HUES64 (cell line): ENCODE measurements at regions not wholly inside any gene's neighbourhood (a gene's known extent, or its start where the extent isn't known, plus 50 kb on each side); places are given as distances from the start of the nearest gene placed in this dataset.

Source experiments
- H3K27ac ChIP-seq: 2 replicates; pipeline ENCODE4 v1.7.0; 2013; ENCODE audit warnings: low read depth, low read length, inconsistent platforms
- H3K27me3 ChIP-seq: 2 replicates; pipeline ENCODE4 v1.6.1; 2013; ENCODE audit warnings: mild to moderate bottlenecking, low read length; ENCODE audit not compliant: insufficient read depth
- H3K36me3 ChIP-seq: 2 replicates; pipeline ENCODE4 v1.6.1; 2013; ENCODE audit warnings: mild to moderate bottlenecking, low read length; ENCODE audit not compliant: insufficient read depth
- H3K4me1 ChIP-seq: 2 replicates; pipeline ENCODE4 v1.6.1; 2013; ENCODE audit warnings: mild to moderate bottlenecking, low read length, moderate library complexity; ENCODE audit not compliant: insufficient read depth
- H3K4me3 ChIP-seq: 2 replicates; pipeline ENCODE4 v1.5.1; 2013; ENCODE audit warnings: mild to moderate bottlenecking, low read length, moderate library complexity
- H3K9ac ChIP-seq: 2 replicates; pipeline ENCODE4 v1.6.1; 2013; ENCODE audit warnings: mild to moderate bottlenecking, low read depth, low read length
- H3K9me3 ChIP-seq: 2 replicates; pipeline ENCODE4 v1.6.1; 2013; ENCODE audit warnings: low read depth, low read length; ENCODE audit not compliant: insufficient read depth
- WGBS: fragments of 150-250, 120-280 bp; methylation state at CpG from one replicate; pipeline ENCODE4 v1.1.7; 2013; ENCODE audit warnings: missing lambda C conversion rate; 5-methylcytosine and 5-hydroxymethylcytosine counted together

DNA sequence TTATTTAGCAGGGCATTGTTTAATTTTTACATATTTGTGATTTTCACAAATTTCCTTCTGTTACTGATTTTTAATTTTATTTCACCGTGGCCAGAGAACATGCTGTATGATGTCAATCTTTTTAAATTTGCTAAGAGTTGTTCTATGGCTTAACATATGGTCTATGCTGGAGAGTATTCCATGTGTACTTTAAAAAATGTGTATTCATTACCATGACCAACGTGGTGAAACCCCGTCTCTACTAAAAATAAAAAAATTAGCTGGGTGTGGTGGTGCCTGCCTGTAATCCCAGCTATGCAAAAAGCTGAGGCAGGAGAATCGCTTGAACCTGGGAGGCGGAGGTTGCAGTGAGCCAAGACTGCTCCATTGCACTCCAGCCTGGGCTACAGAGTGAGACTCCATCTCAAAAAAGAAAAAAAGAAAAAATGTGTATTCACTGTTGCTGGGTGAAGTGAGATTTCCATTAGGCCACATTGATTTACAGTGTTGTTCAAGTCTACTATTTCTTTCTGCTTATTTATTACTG, 258.2 kb downstream of the EDEM1 start:
- H3K36me3 ChIP-seq, result no peaks in the 10 kb centered on the region
- no peak overlapping the region for H3K27ac ChIP-seq
- no peaks in the 10 kb centered on the region for H3K27me3 ChIP-seq
- no peaks in the 10 kb centered on the region for H3K4me1 ChIP-seq
- no peak overlapping the region for H3K4me3 ChIP-seq
- 91% methylated on average over 5 of the region's 5 CpGs for WGBS
- H3K9ac ChIP-seq, result no peak overlapping the region
- no peaks in the 10 kb centered on the region; the same call in 1 of the 2 replicates for H3K9me3 ChIP-seq

DNA sequence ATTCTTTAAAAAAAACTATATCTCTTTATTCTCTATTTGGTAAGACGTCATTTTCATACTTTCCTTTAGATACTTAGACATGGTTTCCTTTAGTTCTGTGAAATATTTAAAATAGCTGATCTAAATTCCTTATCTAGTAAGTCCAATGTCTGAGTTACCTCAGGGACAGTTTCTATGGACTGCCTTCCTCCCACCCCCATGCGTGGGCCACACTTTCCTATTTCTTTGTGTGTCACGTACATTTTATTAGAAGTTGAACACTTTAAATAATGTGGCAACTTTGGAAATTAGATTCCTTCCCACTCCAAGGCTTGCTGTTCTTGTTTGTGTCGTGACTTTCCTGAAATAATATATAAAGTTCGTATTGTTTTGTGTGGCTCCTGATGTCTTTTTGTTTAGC, 260.7 kb downstream of the EDEM1 start:
- Histone ChIP-seq H3K4me3 (no peak overlapping the region), H3K36me3 (no peaks in the 10 kb centered on the region), H3K9ac (no peak overlapping the region), H3K27me3 (no peaks in the 10 kb centered on the region), H3K27ac (no peak overlapping the region), H3K9me3 (no peaks in the 10 kb centered on the region; the same call in 1 of the 2 replicates), H3K4me1 (no peaks in the 10 kb centered on the region)
- WGBS, result 97% methylated on average over 4 of the region's 5 CpGs

DNA sequence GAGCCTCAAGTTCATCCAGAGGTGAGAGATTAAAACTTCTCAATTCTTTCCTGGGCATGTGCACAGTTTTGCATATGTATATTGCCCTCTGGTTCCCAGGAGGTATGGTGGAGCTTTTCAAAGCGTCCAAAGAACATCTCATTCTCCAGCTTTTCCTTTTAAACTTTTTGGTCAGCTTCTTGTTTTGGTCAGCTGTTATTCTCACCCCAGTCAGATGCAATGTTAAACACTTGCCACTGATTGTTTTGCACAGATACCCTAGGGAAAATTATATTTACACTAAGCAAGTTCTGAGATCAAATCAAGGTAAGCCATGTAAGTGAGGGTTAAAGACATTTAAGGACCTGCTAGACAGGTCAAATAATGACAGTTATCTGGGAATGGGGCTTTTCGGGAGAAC, 261.3 kb downstream of the EDEM1 start:
- 90% methylated on average over 2 of the region's 2 CpGs for WGBS
- no peaks in the 10 kb centered on the region; the same call in 1 of the 2 replicates for H3K9me3 ChIP-seq
- H3K36me3 ChIP-seq, result no peaks in the 10 kb centered on the region
- no peak overlapping the region for H3K27ac ChIP-seq
- no peak overlapping the region for H3K4me3 ChIP-seq
- H3K9ac ChIP-seq, result no peak overlapping the region
- no peaks in the 10 kb centered on the region for H3K4me1 ChIP-seq
- no peaks in the 10 kb centered on the region for H3K27me3 ChIP-seq

DNA sequence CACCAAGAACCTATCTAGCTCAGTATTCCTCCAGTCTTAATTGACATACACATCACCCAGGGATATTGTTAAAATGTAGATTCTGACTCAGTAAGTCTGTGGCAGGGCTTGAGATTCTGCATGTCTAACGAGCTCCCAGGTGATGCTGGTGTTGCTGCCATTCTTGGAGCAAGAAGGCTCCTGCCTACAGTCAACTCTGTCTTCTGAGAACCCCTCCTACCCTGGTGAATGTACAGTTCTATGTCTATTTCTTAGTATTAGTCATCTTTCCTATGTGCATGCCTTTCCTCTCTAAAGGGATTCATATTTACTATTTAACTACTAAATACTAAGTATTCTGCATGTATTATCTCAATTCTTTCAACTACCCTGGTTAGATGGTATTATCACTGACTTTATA, 268.7 kb downstream of the EDEM1 start:
- WGBS, result 80% methylated on average over 1 of the region's 1 CpG

DNA sequence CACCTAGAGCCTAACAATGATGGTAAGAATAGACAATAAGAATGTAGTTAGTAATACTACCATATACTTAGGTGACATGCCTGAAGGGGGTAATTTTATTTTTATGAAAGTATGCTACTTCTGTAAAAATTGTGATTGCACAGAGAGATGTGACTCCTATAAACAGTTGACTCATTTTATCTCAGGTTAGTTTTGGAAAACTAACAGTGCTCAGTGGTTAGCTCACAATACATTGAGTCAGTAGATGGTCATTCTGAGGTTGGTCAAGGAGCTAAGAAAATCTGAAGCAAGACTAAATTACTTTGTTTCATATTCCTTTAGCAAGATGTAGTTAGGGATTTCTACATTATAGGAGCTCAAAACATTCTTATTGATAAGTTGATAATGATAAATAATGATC, 271.0 kb downstream of the EDEM1 start:
- Histone ChIP-seq H3K27me3 (no peaks in the 10 kb centered on the region), H3K9me3 (no peaks in the 10 kb centered on the region), H3K4me3 (no peak overlapping the region), H3K9ac (no peak overlapping the region), H3K36me3 (no peaks in the 10 kb centered on the region), H3K4me1 (peaks cover 4% of the 10 kb centered on the region; the same call in 1 of the 2 replicates), H3K27ac (no peak overlapping the region)

More for the DNA sequence above, 268.7 kb downstream of the EDEM1 start:
- H3K9me3 ChIP-seq, result no peaks in the 10 kb centered on the region
- H3K27me3 ChIP-seq, result no peaks in the 10 kb centered on the region
- no peak overlapping the region for H3K4me3 ChIP-seq
- no peak overlapping the region for H3K9ac ChIP-seq
- H3K27ac ChIP-seq, result no peak overlapping the region
- H3K4me1 ChIP-seq, result no peaks in the 10 kb centered on the region
- no peaks in the 10 kb centered on the region for H3K36me3 ChIP-seq

DNA sequence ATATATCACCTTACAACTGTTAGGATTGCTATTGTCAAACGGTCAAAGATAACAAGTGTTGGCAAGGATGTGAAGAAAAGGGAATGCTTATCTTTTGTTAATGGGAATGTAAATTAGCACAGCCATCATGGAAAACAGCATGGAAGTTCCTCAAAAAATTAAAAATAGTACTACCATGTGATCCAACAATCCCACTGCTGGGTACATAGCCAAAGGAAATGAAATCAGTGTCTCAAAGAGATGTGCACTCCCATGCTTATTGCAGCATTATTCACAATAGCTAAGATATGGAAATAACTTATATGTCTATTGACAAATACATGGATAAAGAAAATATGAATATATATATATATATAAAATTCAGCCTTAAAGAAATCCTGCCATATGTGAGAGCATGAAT, 274.6 kb downstream of the EDEM1 start:
- 78% methylated on average over 1 of the region's 1 CpG for WGBS
- Histone ChIP-seq H3K9me3 (no peaks in the 10 kb centered on the region), H3K9ac (no peak overlapping the region), H3K4me3 (no peak overlapping the region), H3K36me3 (no peaks in the 10 kb centered on the region), H3K27ac (no peak overlapping the region), H3K4me1 (peaks cover 16% of the 10 kb centered on the region), H3K27me3 (no peaks in the 10 kb centered on the region)

DNA sequence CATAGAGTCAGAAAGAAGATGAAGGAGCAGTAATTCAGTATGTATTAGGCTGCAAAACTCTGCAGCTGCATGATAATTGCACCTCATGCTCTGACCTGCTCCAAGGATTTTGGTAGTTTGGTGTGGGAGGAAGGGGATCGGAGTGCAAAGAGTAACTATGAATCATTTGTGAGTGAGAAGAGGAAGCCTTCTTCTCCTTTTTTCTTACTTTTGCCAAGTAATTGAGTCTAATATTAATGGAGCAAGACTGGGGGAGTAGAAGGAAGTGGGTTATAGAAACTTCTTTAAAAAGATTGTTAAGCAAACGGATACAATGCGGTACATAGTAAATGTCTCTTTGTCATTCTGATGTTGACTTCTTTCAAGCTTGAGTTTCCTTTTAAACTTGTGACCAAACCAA, 276.5 kb downstream of the EDEM1 start:
- no peaks in the 10 kb centered on the region for H3K36me3 ChIP-seq
- H3K9me3 ChIP-seq, result no peaks in the 10 kb centered on the region
- no peaks in the 10 kb centered on the region for H3K27me3 ChIP-seq
- WGBS, result 81% methylated on average over 3 of the region's 3 CpGs
- peaks cover 16% of the 10 kb centered on the region for H3K4me1 ChIP-seq
- no peak overlapping the region for H3K4me3 ChIP-seq
- no peak overlapping the region for H3K9ac ChIP-seq
- no peak overlapping the region for H3K27ac ChIP-seq

DNA sequence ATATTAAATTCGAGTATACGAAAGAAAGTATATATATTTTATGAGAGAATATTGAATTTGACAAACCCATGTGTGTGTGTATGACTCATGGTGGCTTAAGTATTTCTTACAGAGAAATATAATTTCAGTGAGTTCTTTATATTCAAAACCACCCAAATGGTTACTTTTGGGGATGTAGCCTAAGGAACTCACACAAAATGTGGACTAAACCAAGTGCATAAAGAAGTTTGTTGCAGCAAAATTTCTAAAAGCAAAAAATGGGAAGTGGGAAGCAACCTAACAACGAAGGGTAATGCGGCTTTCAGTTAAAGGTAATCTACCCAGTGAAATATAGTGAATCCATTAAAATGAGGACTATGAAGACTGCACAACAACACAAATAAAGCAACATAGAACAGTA, 277.1 kb downstream of the EDEM1 start:
- 100% methylated on average over 4 of the region's 4 CpGs for WGBS
- H3K9me3 ChIP-seq, result no peaks in the 10 kb centered on the region
- no peaks in the 10 kb centered on the region for H3K36me3 ChIP-seq
- H3K9ac ChIP-seq, result no peak overlapping the region
- no peaks in the 10 kb centered on the region for H3K27me3 ChIP-seq
- no peak overlapping the region for H3K27ac ChIP-seq
- H3K4me3 ChIP-seq, result no peak overlapping the region
- H3K4me1 ChIP-seq, result peaks cover 16% of the 10 kb centered on the region

DNA sequence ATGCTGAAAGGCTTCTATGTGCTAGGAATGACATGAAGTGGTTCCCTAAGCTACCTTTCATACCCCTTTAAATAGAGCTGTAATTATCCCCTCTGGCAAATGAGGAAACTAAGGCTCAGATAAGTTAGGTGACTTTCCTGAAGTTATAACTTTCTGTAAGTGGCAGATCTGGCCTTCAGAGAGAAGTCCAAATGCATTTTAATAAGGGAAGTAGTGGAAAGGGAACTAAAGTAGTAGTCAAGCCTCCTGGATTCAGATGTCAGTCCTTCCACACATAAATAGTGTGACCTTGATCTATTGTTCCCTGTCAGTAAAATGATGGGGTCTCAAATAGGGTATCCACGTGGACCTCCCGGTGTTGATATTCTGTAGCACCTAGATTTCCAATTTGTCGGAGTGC, 277.7 kb downstream of the EDEM1 start:
- peaks cover 16% of the 10 kb centered on the region for H3K4me1 ChIP-seq
- no peak overlapping the region for H3K27ac ChIP-seq
- no peaks in the 10 kb centered on the region for H3K27me3 ChIP-seq
- H3K9me3 ChIP-seq, result no peaks in the 10 kb centered on the region
- WGBS, result 97% methylated on average over 3 of the region's 3 CpGs
- H3K4me3 ChIP-seq, result no peak overlapping the region
- H3K9ac ChIP-seq, result no peak overlapping the region
- H3K36me3 ChIP-seq, result no peaks in the 10 kb centered on the region

DNA sequence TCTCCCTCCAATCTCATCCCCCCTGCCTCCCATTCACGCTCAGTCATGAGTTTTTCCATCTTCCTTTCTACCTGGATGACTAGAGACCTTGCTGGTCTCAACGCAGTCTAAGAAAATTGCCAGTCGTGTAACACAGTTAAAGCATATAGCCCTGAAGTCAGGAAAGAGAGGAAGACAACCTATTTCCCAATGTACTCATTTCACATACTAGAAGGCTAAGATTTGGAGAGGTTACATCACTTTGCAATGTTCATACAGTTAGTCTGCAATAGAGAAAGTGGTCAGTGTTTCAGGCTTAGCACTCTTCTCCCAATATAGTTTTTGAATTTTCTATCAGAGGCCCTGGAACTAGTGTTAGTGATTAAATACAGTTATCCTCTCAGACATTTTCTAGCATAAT, 278.6 kb downstream of the EDEM1 start:
- Histone ChIP-seq H3K4me1 (peaks cover 16% of the 10 kb centered on the region), H3K27me3 (no peaks in the 10 kb centered on the region), H3K4me3 (no peak overlapping the region), H3K36me3 (no peaks in the 10 kb centered on the region), H3K9me3 (no peaks in the 10 kb centered on the region), H3K9ac (no peak overlapping the region), H3K27ac (no peak overlapping the region)
- WGBS, result 95% methylated on average over 3 of the region's 3 CpGs

DNA sequence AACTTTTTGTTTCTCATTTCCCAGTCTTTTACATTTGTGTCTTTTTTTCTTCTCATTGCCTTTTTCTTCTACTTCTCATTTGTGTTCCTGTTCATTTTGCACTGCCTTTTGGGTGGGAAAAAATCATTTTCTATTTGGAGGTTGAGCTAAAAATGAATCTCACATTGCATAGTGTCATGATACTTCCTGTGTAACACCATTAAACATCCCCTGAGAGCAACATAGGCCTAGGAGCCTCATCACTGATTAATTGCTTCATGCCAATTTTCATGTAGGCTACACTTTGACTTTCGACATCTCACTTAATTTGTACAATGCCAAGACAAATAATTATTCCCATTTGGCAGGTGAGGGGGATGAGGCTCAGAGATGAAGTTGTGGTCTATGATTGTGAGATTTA, 279.2 kb downstream of the EDEM1 start:
- Histone ChIP-seq H3K27ac (no peak overlapping the region), H3K27me3 (no peaks in the 10 kb centered on the region), H3K9ac (no peak overlapping the region), H3K4me3 (no peak overlapping the region), H3K4me1 (peaks cover 16% of the 10 kb centered on the region), H3K9me3 (no peaks in the 10 kb centered on the region), H3K36me3 (no peaks in the 10 kb centered on the region)
- WGBS, result 92% methylated on average over 1 of the region's 1 CpG

DNA sequence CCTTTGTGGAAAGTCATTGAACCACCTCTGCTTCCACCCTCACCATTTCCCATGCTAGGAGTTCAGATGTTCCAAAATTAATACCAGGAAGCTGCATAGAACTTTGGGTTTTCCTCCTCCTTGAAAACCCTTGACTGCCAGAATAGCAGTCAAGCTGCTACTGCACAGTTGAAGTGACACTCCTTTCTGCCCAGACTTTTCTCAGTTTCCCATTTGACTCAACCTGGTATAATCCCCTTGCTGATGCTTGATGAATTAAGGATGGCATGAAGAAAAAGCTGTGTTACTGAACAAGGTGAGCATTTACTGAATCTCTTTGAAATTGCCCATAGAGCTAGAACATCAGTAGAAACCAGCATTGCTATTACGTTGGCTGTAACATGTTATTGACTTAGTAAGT, 286.0 kb downstream of the EDEM1 start:
- no CpG with 5 or more reads among the region's 1 CpG for WGBS
- Histone ChIP-seq H3K4me3 (no peak overlapping the region), H3K4me1 (no peaks in the 10 kb centered on the region), H3K27ac (no peak overlapping the region), H3K9ac (no peak overlapping the region), H3K36me3 (no peaks in the 10 kb centered on the region), H3K27me3 (no peaks in the 10 kb centered on the region), H3K9me3 (no peaks in the 10 kb centered on the region)
